Stimulated activated CD4-positive, alpha-beta T cell treated with anti-CD3 and anti-CD28 coated beads, Interleukin-1b, Interleukin-23, amount 100 ng/mL, for 1 hour (primary cell): ENCODE measurements at regions not wholly inside any gene's neighbourhood (a gene's known extent, or its start where the extent isn't known, plus 50 kb on each side); places are given as distances from the start of the nearest gene placed in this dataset.
"Not testable (repeated sequence)": the region's sequence is repeated elsewhere in the genome, so short reads cannot be mapped to it uniquely, and the experiment has no call there.

ENCODE experiments used
- DNase-seq, 2 donors: peaks; one replicate each; pipeline ENCODE4 v3.0.0-alpha.2; 2020; ENCODE audit warnings: low read depth in 2 of 2

DNA sequence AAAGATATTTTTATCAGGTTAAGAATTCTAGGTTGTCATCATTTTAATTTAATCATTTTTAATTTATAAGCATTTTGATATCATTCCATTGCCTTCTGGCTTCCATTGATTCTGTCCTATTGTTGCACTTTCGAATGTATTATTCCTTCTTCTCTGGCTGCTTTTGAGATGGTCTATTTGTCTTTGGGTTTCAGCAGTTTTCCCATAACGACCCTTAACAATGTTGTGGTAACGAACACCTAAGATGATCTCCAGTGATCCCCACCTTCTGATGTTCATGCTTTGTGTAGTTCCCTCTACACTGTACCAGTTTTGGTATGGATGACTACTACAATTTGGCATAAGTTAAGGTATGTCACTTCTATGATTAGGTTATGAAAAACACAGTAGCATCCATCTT is 59.9 kb downstream of the MINAR1 start:
- no peak for DNase-seq

DNA sequence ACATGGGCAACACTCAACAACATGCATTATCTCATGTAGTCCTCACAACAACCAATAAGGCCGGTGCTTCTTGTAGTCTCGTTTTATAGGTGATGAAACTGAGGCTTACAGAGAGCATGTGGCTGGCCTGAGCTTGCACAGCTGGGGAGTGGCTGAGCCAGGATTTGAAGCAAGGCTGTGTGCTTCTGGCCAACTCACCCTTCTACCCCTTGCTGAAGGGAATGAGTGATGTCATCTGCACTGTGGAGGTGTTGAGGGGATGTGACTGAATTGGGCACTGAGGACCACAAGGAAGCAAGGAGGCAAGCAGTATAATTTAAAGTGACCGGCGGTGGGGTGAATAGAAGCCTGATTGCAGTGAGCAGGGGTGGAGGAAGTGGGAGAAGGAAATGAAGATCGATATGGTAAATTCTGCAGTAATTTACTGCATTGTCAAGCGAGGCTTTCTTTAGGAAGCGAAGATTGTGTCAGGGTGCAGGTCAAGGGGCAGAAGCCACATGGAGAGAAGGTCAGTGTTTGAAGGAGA is 62.3 kb downstream of the MINAR1 start:
- no peak for DNase-seq

DNA sequence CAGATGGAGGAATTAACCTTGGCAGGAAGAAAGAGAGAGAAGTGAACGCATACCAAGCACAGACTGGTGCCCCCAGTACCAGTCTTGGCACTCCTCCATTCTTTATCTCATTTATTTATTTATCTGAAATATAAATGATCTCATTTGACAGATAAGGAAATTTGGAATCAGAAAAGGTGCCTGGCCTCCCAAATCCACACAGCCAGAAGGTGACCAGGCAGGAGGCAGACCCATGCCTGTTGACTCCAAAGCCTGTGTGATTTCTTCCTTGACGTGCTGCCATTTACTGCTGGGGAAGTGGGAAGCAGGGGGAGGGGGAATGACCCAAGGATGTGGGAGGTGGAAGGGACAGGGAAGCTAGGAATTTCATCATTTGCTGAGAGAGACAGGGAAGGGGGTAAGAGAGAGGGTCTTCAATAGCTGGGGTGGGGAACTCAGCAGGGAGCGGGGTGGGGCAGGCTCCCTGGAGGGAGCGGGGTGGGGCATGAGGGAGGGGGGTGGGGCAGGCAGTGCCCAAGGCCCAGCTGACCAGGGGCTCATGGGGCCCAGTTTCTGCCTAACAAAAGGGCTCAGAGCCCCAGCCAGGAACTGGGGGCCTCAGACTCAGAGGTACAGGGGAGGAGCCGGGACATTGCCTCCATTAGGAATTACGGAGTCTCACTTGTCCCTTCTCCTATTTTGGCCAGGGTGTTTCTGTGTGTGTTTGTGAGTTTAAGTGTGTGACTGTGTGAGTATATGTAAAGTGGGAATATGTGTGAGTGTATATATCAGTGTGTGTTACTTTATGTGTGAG is 63.0 kb downstream of the MINAR1 start:
- DNase-seq, result no peak

DNA sequence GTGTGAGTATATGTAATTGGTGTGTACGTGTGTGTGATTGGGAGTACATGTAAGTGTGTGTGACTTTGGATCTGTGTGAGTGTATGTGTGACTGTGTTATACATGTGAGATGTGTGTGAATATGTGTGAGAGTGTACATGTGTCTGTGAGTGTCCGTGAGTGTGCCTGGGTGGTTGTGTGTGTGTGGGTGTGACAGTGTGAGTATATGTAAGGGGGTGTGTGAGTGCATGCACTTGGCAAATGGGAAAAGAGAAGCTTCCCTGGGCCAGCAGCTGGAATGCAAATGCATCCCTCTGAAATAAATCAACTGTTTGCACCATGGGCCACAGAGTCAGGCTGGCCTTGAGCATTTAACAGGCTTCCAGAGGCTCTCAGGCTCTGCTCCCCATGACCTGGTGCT is 63.6 kb downstream of the MINAR1 start:
- no peak for DNase-seq

DNA sequence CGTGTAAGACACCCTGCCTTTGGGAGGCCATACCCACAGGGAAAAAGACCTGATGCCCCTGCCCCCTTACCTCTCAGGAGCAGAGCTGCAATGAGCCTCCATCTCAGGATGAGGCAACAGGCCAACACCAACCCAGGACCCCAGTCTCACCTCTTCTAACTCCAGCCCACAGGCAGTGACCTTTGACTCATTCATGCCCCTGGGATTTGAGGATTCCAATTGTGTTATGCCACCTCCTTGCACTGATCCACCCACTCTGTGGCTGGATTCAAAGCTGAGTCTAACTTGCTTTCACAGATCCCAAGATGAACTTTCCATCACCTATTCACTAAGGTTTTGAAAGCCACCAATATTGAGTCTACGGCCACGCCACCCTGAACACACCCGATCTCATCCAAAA is 64.7 kb downstream of the MINAR1 start:
- no peak for DNase-seq

DNA sequence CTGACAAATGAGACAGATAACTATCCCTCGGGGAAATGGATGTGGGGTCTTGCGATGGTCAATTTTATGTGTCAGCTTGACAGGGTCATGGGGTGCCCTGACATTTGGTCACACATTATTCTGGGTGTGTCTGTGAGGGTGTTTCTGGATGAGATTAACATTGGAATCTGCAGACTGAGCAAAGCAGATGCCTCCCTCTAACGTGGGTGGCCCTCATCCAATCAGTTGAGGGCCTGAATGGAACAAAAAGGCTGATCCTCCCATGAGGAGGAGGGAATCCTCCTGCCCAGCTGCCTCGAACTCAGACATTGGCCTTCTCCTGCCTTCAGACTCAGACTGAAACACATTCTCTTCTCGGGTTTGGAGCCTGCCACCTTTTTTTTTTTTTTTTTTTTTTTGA is 69.0 kb downstream of the MINAR1 start:
- DNase-seq, result no peak

DNA sequence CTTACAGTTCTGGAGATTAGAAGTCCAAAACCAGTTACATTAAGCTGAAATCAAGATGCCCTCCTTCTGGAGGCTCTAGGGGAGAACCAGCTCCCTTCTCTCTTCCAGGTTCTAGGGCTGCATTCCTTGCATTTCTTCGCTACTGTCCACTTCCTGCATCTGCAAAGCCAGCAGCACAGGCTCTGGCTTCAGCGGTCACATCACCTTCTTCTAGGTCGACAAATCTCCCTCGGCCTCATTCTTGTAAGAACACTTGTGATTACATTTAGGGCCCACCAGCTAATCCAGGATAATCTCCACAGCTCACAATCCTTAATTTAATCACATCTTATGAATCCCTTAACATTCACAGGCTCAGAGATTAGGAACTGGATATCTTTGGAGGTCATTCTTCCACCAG is 73.8 kb downstream of the MINAR1 start:
- no peak for DNase-seq

DNA sequence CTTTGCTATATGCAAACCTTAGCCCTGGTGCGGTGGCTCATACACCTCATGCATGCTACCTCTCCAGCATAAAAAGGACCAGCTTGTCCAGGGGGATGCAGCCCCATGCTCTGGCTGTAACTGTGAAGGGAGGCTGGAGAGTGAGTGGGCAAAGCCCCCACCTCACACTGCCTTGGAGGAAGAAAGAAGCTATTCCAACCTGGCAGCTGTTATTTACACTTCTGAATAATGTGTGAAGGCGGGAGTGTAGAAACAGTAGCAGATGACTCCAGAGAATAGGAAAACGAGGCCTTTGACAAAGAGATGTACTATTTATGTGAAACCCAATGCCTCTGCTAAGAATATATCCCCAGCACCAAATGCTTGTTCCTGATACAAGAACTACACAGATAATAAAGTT is 80.7 kb downstream of the MINAR1 start:
- DNase-seq, result not testable (repeated sequence)

DNA sequence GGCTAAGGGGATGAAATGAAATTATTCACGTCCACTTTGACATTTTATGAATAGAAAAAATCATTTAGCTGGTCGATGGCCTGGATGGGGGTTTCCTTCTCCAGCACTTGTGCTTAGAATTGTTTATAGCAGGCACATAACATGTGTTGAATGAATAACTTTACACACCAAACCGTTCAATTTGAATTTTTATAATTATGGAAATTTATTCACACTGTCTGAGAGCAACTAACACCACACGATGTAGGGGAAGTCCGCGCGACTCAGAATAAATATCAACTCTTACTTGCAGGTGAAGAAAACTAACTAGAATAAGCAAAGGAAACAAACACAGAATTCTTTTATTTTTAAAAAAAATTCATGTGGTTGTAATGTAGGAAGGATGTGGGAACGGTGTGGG is 81.3 kb downstream of the MINAR1 start:
- no peak for DNase-seq

DNA sequence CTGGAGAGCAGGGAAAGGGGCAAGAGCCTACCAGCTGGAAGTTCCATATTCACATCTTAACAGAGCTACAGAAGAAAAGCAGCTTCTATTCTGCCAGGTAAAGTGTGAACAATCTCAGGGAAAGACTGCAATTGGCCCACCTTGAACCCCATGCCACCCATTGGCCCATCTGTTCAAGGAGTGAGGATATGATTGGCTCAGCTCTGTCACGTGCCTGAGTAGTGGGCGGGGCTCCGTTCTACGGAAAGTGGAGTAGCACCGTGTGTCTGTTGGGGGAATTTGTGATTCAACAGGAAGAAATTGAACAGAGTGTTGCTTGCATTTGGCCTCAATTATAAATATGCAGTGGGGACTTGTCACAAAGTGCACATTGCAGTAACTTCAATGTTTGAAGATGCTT is 81.8 kb downstream of the MINAR1 start:
- DNase-seq, result no peak

DNA sequence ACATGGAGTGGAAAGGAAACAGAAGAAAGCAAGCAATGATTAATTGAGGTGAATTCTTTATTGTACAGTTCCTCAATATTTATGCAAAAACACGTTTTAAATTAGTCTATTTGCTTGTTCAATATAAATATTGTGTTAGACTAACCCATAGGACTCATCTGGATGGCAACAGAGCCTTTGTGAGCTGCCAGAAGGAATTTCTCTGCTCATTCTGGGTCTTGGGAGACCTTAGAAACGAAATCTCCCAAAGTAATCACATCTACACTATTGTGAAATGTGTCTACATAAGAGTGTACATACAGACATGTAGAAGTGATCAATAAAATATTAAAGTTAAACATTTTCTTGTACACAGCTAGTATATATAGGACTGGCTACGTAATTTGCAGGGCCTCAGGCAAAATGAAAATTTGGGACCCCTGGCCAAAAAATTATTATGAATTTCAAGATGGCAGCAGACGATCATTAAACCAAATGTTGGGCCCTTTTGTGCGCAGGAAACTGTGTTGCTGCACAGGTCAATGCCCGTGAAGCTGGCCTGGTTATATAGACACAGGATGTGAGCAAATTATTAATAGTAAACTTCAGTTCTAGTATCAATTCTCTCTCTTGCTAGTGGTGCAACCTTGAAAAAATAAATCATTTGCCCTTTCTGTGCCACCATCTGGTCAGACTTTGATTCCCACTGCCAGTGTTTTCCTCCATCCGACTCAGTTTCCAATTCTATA is 83.3 kb downstream of the MINAR1 start:
- no peak for DNase-seq

DNA sequence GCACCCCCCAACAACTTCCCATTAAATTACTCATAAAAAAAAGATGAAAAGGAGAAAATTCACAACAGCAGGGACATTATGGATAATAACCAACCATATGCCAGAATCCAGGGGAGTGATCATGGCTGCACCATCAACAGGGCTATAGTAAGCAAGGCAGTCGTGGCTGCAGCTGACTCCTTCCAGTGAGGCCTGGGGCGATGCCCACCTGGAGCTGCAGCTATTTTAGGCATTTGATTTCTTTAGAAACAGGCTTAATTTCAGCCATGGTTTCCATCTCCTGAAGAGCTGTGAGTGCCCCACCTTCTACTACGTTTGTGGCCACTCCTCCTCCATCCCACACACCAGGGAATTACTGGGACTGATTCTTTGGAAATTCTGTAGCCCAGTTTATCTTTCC is 84.0 kb downstream of the MINAR1 start:
- DNase-seq, result no peak

DNA sequence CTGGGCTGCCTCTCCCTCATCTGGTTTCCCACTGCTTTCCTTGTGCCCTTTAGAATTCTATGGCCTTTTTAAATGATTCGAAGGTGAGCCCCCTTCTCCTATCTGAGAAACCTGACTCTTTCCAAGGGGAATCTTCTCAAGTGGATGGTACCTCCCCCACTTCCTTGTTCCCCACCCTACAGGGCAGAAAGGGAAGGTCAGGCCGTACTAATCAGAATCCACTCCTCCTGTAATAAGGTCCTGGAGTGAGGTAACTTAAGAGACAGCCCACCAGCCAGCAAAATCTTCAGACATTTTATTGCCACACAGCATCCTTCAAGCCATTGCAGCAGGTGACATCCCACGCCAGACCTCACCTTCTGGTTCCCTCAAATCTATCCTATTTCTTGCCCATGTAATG is 84.5 kb downstream of the MINAR1 start:
- no peak for DNase-seq

DNA sequence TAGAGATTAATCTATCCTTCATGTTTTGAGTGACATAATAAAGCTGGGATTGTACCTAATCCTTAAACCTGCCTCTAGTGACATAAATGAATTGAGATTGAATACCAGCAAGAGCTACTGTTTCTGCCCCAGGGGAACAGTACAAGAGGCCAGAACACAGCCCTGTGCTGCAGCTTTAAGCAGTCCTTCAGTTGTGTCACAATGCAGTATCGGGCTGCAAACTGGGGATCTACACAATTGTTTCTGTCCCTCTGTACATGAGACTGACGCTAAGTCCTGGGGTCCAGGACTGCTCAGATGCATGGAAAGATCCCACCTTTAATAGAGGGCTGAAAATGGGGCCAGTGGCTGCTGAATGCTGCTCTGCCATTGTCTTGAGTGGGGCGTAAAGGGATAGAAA is 87.5 kb downstream of the MINAR1 start:
- DNase-seq, result no peak

DNA sequence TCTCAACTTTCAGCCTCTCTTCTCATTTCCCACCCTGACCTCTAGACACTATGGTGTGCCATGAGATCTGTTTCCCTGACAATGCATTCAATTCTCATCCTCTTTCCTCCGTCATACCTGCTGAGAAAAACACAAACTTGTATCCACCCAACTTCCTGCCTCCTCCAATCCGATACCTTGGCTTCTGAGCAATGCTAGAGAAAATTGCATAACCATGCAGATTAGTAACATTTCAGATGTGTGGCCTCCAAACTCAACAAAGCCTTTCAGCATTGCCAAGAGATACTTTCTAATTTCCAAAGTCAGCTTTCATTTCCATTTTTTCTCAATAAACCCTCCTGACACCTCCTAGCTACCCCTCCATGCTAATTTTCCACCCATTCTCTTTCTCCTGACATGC is 88.5 kb downstream of the MINAR1 start:
- no peak for DNase-seq

DNA sequence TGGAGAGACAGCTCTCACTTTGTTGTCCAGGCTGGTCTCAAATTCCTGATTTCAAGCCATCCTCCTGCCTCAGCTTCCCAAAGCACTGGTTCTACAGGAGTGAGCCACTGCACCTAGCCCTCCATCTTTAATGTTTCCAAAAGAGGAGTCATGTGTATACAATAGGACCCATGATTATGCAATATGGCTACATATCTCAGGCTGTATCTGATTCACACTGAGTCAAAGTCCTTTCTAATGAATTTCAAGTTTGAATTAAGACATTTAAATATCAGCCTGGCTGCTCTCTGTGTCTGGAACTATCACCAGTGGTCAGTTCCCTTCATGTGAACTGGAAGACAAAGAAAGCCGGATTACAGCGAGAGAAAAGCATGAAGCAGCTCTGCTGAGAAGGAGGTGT is 90.5 kb downstream of the MINAR1 start:
- DNase-seq, result no peak

DNA sequence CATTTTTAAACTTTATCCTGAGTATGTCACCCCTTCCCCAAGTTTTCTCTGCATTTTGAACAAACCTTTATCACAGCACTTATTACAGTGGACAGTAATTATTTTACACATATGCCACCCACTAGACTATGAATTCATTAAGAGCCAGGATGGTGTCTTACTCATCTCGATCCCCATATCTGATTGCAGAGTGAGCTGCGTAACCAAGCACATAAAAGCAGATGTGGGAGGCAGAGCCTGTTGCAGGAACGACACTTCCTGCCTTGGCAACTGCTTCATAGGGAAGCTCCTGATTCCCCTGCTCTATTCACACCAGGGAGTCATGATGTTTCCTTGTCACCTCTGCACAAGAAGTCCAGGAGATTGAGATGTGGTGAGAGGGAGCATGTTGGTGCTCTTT is 91.1 kb downstream of the MINAR1 start:
- no peak for DNase-seq

DNA sequence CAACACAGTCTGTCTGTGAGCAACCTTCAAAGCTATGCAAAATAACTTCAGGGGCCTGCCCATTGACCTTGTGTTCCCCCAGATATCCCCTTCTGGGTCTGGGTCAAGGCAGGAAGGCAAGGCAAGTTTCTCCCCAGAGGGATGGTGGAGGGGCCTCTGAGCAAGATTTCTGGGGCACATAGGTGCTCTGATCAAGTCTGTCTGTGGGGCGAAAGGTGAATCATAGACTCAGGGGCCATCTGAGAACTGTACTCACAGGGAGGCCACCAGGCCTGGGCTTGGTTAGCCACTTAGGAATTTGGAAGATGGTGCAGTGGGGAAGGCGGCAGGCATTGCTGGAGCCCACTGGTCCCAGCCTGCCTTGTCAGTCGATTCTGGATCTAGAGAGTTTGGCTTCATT is 92.4 kb downstream of the MINAR1 start:
- DNase-seq, result no peak

DNA sequence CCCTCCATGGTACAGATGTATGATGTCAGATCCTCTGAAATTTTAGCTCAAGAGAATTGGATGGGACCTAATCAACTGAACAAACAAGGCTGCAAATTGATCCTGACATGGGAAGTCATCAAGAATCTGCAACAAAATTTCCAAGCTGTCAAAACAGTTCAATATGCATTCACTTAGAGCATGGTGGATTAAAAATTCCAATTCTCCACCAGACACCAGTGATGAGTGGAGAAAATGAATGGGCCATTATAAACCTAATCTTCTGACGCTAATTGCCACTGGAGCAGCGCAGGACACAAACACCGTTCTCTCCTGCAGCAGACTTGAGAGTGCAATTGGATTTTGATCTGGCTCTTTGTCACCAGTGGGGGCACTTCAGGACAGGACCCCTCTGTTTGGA is 94.2 kb downstream of the MINAR1 start:
- DNase-seq, result no peak

DNA sequence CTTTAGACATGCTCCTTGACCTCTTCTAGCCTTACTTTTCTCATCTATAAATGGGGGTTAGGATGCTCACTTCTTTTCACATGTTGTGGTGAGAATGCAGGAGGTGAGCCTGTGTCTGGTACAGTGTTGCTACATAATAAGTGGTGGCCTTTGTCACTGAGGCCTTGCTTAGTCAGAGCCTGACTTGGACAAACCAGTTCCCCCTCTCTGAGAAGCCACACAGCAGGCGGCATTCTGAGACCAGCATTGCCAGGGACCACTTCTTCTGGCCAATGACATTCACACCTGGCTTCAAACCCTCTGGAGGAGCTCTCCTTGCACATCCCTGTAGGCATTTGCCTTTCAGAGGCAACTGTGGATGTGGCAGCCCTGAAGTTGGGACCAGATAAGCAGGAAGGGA is 95.7 kb downstream of the MINAR1 start:
- DNase-seq, result no peak

DNA sequence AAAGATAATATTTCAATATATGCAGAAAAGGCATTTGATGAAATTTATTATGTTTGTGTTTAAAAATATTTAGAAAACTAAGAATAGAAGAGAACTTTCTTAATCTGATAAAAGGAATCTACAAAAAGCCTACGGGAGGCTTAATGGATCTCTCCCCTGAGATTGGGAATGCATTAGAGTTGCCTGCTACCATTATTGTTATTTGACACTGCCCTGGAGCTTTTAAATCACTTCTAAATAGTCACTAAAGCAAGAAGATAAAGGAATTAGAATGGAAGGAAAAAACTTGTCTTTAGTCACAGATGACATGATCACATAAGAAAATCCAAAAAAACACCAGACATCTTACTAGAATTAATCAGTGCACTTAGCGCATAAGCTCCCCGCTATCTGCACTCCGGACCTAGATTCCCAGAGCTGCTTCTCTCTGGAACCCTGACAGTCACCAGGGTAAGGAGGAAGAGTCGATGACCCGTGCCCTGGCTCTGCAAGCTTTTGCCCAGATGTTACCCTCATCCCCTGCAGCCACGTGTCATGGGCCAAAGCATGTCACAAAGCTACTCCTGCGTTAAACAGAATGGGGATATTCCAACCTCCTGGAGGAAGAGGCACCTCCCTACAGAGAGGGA is 97.1 kb downstream of the MINAR1 start:
- DNase-seq, result no peak

DNA sequence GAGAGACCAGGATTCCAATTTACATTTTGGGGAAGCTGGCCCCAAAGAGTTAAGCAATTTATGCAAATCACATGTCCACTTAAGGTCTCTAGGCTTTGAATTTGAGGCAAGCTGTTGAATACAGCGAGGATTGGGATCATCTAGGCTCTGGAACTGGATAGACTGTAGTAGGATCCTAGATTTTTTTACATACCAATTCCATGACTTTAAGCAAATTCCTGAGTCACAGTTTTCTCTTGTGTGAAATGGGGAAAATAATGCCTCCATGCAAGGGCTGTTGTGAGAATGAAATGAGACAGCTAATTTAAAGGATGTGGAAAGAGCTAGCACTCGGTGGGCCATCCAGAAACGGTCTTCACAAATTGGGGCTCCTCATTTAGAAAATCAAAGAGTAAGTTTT is 103.4 kb downstream of the MINAR1 start:
- DNase-seq, result no peak

DNA sequence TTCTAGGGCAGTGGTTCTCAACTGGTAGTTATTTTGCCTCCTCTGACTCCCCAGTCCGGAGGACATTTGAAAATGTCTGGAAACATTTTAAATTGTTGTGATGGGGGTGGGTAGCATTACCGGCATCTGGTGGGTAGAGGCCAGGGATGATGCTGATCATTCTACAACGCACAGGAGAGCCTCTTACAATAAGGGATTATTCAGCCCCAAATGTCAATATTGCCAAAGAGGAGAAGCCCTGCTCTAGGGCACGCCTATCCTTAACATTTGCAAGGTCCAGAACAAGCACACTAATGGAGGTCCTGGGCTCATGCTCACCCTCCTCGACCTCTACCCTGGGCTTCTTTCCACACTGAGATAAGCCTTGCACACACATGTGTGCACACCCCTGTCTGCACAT is 106.4 kb downstream of the MINAR1 start:
- DNase-seq, result no peak
